GM12874 (cell line): ENCODE measurements at regions not wholly inside any gene's neighbourhood (a gene's known extent, or its start where the extent isn't known, plus 50 kb on each side); places are given as distances from the start of the nearest gene placed in this dataset.

Source experiments
- TF ChIP-seq, protein P1 (sequence below): IDR thresholded peaks from 2 replicates; pipeline ENCODE4 v1.5.1; 2011; ENCODE audit warnings: low read depth, mild to moderate bottlenecking, control low read depth, low read length, moderate library complexity; ENCODE audit not compliant: insufficient read depth

DNA sequence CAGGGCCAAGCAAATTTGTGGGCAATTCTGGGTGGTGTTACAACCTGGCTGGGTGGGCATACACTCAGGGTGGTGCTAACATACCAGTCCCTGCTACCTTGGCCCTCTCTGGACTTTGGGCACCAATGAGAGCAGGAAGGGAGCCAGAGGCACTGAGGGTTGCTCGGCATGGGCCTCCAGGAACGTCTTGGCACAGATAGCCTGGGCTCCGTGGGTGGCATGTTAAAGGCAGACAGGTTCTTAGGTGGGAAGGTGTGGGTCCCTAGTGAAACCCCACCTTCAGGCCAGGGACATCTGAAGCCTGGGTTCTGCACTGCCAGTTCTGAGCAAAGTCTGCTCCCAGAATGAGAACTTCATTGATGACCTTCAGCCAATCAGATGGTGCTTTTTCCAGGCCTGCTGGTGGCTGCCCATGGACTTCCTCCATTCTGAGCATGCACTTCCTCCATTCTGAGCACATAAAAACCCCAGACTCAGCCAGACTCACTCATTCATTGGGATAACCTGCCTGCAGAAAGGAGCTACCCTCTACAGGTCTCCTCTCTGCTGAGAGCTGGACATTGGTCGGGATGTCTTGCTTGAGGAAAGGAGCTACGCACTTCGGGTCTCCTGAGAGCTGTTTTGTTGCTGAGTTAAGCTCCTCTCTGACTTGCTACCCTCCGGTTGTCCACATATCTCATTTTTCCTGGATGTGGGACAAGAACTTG lies 2567.1 kb downstream of the PCDH9 start:
- TF ChIP-seq, protein P1, sequence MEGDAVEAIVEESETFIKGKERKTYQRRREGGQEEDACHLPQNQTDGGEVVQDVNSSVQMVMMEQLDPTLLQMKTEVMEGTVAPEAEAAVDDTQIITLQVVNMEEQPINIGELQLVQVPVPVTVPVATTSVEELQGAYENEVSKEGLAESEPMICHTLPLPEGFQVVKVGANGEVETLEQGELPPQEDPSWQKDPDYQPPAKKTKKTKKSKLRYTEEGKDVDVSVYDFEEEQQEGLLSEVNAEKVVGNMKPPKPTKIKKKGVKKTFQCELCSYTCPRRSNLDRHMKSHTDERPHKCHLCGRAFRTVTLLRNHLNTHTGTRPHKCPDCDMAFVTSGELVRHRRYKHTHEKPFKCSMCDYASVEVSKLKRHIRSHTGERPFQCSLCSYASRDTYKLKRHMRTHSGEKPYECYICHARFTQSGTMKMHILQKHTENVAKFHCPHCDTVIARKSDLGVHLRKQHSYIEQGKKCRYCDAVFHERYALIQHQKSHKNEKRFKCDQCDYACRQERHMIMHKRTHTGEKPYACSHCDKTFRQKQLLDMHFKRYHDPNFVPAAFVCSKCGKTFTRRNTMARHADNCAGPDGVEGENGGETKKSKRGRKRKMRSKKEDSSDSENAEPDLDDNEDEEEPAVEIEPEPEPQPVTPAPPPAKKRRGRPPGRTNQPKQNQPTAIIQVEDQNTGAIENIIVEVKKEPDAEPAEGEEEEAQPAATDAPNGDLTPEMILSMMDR = no peak

DNA sequence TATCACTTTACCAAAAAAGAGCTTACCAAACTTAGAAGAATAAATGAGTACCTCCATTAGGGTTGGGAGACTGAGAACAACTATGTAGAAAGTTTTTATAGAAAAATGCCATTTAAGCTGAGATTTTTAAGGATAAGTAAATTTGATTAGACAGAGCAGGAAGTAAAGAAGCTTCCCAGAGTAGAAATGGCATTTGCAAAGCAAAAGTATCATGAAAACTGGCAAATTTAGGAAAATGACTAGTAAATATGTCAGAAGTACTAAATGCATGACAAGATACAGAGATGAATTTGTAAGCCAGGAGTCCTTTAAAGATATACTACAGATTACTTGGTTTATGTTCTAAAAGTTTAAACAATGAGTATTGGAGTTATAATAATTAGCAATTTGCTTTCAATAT lies 2581.8 kb downstream of the PCDH9 start:
- TF ChIP-seq, protein P1 = no peak

DNA sequence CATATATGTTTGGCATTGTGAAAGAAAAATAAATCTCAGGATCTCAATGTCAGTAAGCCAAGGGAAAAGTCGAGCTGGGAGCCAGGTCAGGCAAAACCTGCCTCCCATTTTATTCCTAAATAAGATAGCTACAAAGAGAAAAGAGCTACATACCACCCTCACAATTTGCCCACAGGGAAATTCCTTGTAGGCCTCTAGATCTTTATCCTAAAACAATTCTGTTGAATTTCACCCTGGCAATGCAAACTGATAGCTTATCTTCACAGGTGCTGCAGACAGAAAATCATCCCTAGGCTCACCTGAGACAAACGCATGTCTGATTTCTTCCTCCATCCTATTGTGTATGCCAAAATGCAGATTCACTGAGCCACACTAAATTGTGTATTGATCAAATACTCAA lies 2587.1 kb downstream of the PCDH9 start:
- TF ChIP-seq, protein P1 = no peak

DNA sequence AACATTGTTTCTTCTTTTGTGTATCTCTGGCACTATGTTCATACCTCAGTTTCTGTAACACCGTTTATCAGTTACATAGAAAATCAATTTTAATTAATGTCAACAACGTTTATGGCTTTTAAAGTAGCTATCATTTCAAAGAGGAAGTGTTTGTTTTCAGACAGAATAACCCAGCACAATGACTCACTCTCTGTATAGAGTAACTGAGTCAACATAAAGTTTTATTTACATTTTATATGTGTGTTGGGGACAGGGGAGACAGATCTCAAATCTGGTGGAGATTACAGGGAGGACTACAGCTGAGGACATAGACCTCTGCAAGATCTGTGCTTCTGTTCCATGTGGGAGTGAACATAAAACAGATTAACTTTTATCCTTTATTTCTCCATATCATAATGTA lies 2590.1 kb downstream of the PCDH9 start:
- TF ChIP-seq, protein P1 = no peak

DNA sequence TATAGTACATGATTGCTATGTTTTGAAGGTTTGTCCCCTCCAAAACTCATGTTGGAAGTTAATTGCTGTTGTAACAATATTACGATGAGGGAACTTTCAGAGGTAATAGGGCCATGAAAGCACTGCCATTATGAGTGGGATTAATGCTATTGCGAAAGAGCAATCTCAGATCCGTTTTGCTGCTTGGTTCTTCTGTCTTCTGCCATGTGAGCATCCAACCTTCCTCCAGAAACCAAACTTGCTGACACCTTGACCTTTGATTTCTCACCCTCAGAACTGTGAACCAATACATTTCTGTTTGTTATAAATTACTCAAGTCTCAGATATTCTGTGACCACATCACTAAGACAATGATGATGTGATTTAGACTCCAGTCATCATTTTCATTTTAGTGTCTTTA lies 2590.9 kb downstream of the PCDH9 start:
- TF ChIP-seq, protein P1 = no peak

DNA sequence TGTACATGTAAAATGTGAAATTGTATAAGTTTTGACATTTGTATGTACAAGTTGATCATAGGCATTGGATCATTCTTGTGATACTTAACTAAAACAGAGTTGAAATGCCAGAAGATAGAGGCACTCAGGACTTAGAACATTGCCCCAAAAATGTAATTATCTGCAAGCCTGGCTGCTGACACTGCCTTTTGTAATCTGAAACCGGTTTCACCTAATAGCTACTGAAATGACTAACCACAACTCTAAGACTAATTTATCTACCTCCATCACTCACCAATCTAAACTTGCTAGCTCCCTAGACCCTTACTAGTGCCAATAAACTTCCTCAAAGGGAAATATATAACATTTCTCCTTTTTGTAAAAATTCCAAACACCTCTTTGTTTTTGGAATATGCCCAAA lies 2596.2 kb downstream of the PCDH9 start:
- TF ChIP-seq, protein P1 = no peak

DNA sequence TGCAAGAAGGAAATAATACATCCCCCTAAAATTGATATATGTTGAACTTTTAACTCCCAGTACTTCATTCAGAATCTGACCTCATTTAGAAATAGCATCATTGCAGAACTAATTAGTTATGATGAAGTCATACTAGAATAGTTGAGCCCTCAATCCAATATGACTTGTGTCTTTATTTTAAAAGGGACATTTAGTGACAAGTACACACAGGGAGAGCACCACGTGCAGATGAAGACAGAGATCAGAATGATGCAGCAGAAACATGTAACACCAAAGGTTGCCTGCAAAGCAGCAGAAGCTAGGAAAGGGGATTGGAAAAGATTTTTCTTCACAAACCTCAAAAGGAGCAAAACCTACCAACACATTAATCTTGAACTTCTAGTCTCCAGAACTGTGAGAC lies 2602.5 kb downstream of the PCDH9 start:
- TF ChIP-seq, protein P1 = no peak

DNA sequence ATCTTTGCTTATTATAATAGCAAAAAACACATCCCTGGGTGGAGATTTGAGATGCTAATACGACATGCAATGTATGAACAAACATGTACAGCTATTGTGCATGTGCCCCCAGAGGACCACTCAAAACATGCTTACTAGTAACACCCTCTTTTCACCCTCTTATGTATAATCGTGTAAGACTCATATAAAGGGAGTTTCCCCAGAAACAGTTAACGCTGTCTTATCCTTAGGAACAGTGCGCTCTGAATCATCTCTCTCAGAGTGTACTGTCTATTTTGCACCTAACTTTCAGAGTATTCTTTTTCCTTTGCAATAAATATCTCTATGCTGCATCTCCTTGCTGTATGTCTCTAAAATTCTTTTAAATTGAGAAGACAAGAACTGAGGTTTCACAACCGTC lies 2604.0 kb downstream of the PCDH9 start:
- TF ChIP-seq, protein P1 = no peak
